ENCODE measurements at regions not wholly inside any gene's neighbourhood (a gene's known extent, or its start where the extent isn't known, plus 50 kb on each side); places are given as distances from the start of the nearest gene placed in this dataset.

DNA sequence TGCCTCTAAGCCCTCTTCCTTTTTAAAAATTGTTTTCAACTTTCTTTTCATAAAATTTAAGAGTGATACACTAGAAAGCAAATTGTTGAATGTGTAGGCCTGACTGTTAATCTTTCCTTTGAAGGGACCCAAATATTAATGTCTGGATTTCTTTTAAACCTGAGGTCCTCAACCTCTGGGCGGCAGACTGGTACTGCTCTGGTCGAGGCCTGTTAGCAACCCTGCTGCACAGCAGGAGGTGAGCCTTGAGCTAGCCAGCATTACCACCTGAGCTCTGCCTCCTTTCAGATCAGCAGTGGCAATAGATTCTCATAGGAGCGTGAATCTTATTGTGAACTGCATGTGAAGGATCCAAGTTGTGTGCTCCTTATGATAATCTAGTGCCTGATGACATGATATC is 191.2 kb downstream of the MANEA start:
- intact Hi-C loops (cut with DNase I; ENCODE audit: low total_unique reads), result no loop called here
- no peak for DNase-seq (ENCODE audit: low spot score in 2 of 2)
- no peaks in the 10 kb centered on the region for H3K9me3 ChIP-seq
- TF ChIP-seq CTCF (IDR thresholded peaks at IDR 0.05) (no peak), POLR2AphosphoS5 (IDR thresholded peaks at IDR 0.05) (no peak), POLR2A (IDR thresholded peaks at IDR 0.05) (no peak)
- H3K27me3 ChIP-seq, result no peaks in the 10 kb centered on the region
- H3K4me3 ChIP-seq, result no peak overlapping the region
- H3K36me3 ChIP-seq, result no peaks in the 10 kb centered on the region
- no peak overlapping the region for H3K27ac ChIP-seq
- H3K4me1 ChIP-seq, result no peaks in the 10 kb centered on the region

DNA sequence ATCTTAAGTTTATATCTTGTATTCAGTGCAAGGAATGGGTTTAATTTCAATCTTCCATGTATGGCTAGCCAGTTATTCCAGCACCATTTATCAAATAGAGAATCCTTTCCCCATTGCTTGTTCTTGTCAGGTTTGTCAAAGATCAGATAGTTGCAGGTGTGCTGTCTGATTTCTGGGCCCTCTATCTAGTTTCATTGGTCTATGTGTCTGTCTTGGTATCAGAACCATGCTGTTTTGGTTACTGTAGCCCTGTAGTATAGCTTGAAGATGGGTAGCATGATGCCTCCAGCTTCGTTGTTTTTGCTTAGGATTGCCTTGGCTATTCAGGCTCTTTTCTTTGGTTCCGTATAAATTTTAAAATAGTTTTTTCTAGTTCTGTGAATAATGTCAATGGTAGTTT is 200.0 kb downstream of the MANEA start:
- no peaks in the 10 kb centered on the region for H3K27me3 ChIP-seq
- no peak for TF ChIP-seq POLR2A (IDR thresholded peaks at IDR 0.05)
- no peak for TF ChIP-seq POLR2AphosphoS5 (IDR thresholded peaks at IDR 0.05)
- TF ChIP-seq CTCF (IDR thresholded peaks at IDR 0.05), result no peak
- no peak overlapping the region for H3K27ac ChIP-seq
- H3K4me3 ChIP-seq, result no peak overlapping the region
- no peaks in the 10 kb centered on the region for H3K36me3 ChIP-seq
- no peaks in the 10 kb centered on the region for H3K9me3 ChIP-seq
- intact Hi-C loops (cut with DNase I; ENCODE audit: low total_unique reads), result no loop called here
- H3K4me1 ChIP-seq, result no peaks in the 10 kb centered on the region
- no peak for DNase-seq (ENCODE audit: low spot score in 2 of 2)

- no peak for DNase-seq (ENCODE audit: low spot score in 2 of 2)
- no peaks in the 10 kb centered on the region for H3K27me3 ChIP-seq
These were observed 202.7 kb downstream of the MANEA start for GRCh38 chr6:95780037-95780436.

GRCh38 chr6:95784019-95784418 is 206.7 kb downstream of the MANEA start:
- Histone ChIP-seq H3K4me1 (no peaks in the 10 kb centered on the region), H3K27me3 (no peaks in the 10 kb centered on the region), H3K36me3 (no peaks in the 10 kb centered on the region), H3K4me3 (no peak overlapping the region), H3K27ac (no peak overlapping the region), H3K9me3 (no peaks in the 10 kb centered on the region)
- no peak for TF ChIP-seq POLR2AphosphoS5 (IDR thresholded peaks at IDR 0.05)
- no peak for TF ChIP-seq CTCF (IDR thresholded peaks at IDR 0.05)
- no peak for TF ChIP-seq POLR2A (IDR thresholded peaks at IDR 0.05)
- no peak for DNase-seq (ENCODE audit: low spot score in 2 of 2)
- intact Hi-C loops (cut with DNase I; ENCODE audit: low total_unique reads), result no loop called here

More at GRCh38 chr6:95780037-95780436, 202.7 kb downstream of the MANEA start:
- Histone ChIP-seq H3K36me3 (no peaks in the 10 kb centered on the region), H3K9me3 (no peaks in the 10 kb centered on the region), H3K27ac (no peak overlapping the region), H3K4me3 (no peak overlapping the region), H3K4me1 (no peaks in the 10 kb centered on the region)
- intact Hi-C loops (cut with DNase I; ENCODE audit: low total_unique reads), result no loop called here
- TF ChIP-seq CTCF (IDR thresholded peaks at IDR 0.05) (no peak), POLR2A (IDR thresholded peaks at IDR 0.05) (no peak), POLR2AphosphoS5 (IDR thresholded peaks at IDR 0.05) (no peak)

- TF ChIP-seq POLR2AphosphoS5 (IDR thresholded peaks at IDR 0.05) (no peak), POLR2A (IDR thresholded peaks at IDR 0.05) (no peak), CTCF (IDR thresholded peaks at IDR 0.05) (no peak)
- Histone ChIP-seq H3K36me3 (no peaks in the 10 kb centered on the region), H3K4me1 (no peaks in the 10 kb centered on the region), H3K27ac (no peak overlapping the region), H3K9me3 (no peaks in the 10 kb centered on the region), H3K27me3 (no peaks in the 10 kb centered on the region), H3K4me3 (no peak overlapping the region)
- DNase-seq (ENCODE audit: low spot score in 2 of 2), result no peak
- intact Hi-C loops (cut with DNase I; ENCODE audit: low total_unique reads), result no loop called here
These were observed 207.5 kb downstream of the MANEA start for GRCh38 chr6:95784869-95785268.
